SK-N-SH (cell line): ENCODE measurements at regions not wholly inside any gene's neighbourhood (a gene's known extent, or its start where the extent isn't known, plus 50 kb on each side); places are given as distances from the start of the nearest gene placed in this dataset.
"Not testable (repeated sequence)": the region's sequence is repeated elsewhere in the genome, so short reads cannot be mapped to it uniquely, and the experiment has no call there.

Experiments used
- CTCF ChIA-PET: fragments of 300-600, 350-600 bp; formaldehyde crosslinking; extraction: SDS; loops from one replicate; lab custom pipeline; 2021; lab: Yijun Ruan, JAX
- POLR2A ChIA-PET: fragments of 350-600 bp; sonication (Branson Sonifier 250); formaldehyde crosslinking; extraction: SDS; loops from one replicate; lab custom pipeline; 2020; ENCODE audit warnings: antibody characterized with exemption, inconsistent platforms; lab: Yijun Ruan, JAX
- DNase-seq: peaks from one replicate; pipeline ENCODE4 v3.0.0; 2012
- H2AFZ ChIP-seq: fragments of 200-600 bp; sonication (generic); 2 replicates; pipeline ENCODE4 v1.8.1; 2016; ENCODE audit warnings: antibody characterized with exemption, mild to moderate bottlenecking, low read depth
- H3F3A ChIP-seq: fragments of 200-600 bp; sonication (generic); replicated peaks from 2 replicates; pipeline ENCODE3; 2016; ENCODE audit warnings: antibody characterized with exemption, mild to moderate bottlenecking; ENCODE audit not compliant: insufficient read depth
- H3K27ac ChIP-seq, 2 experiments: fragments of 200-500 bp in 1 of 2; fragments of 200-600 bp in 1 of 2; sonication (Bioruptor generic) in 1 of 2; sonication (generic), shearing (Covaris generic) in 1 of 2; 2 replicates each; pipeline versions ENCODE4 v1.5.1 to v1.6.1; 2014 to 2016; ENCODE audit warnings: low read depth in 2 of 2, inconsistent platforms in 1 of 2, low read length in 1 of 2, mild to moderate bottlenecking in 1 of 2, mixed read lengths in 1 of 2
- H3K27me3 ChIP-seq: fragments of 200-600 bp; sonication (generic), shearing (Covaris generic); 2 replicates; pipeline ENCODE4 v1.6.1; 2016; ENCODE audit warnings: mixed run types; ENCODE audit not compliant: insufficient read depth
- H3K36me3 ChIP-seq, 2 experiments: fragments of 200-500 bp in 1 of 2; fragments of 200-600 bp in 1 of 2; sonication (Bioruptor generic) in 1 of 2; sonication (generic) in 1 of 2; replicated peaks in 1 of 2; 2 replicates each; pipeline versions ENCODE3 to v1.5.1; 2014 to 2016; ENCODE audit warnings: low read length in 1 of 2, mild to moderate bottlenecking in 1 of 2; ENCODE audit not compliant: insufficient read depth in 2 of 2, control insufficient read depth in 1 of 2
- H3K4me1 ChIP-seq, 2 experiments: fragments of 200-500 bp in 1 of 2; fragments of 200-600 bp in 1 of 2; sonication (Bioruptor generic) in 1 of 2; sonication (generic), shearing (Covaris generic) in 1 of 2; 2 replicates each; pipeline versions ENCODE4 v1.5.1 to v1.6.1; 2014 to 2016; ENCODE audit warnings: low read depth in 1 of 2, low read length in 1 of 2, mixed run types in 1 of 2; ENCODE audit not compliant: insufficient read depth in 2 of 2, control insufficient read depth in 1 of 2
- H3K4me2 ChIP-seq: fragments of 200-600 bp; sonication (generic), shearing (Covaris generic); 2 replicates; pipeline ENCODE4 v1.6.1; 2017; ENCODE audit warnings: mixed run types
- H3K4me3 ChIP-seq, 2 experiments: fragments of 200-500 bp in 1 of 2; fragments of 200-600 bp in 1 of 2; sonication (Bioruptor generic) in 1 of 2; sonication (generic), shearing (Covaris generic) in 1 of 2; 2 replicates each; pipeline versions ENCODE4 v1.5.1 to v1.8.1; 2014 to 2016; ENCODE audit warnings: low read depth in 2 of 2, inconsistent platforms in 1 of 2, low read length in 1 of 2, mild to moderate bottlenecking in 1 of 2, mixed read lengths in 1 of 2, moderate library complexity in 1 of 2
- H3K79me2 ChIP-seq: fragments of 200-600 bp; sonication (generic); 2 replicates; pipeline ENCODE4 v1.8.1; 2017; ENCODE audit warnings: mild to moderate bottlenecking; ENCODE audit not compliant: insufficient read depth
- H3K9ac ChIP-seq: fragments of 200-600 bp; sonication (generic); 2 replicates; pipeline ENCODE4 v1.6.1; 2017; ENCODE audit warnings: mixed run types
- H3K9me2 ChIP-seq: fragments of 200-600 bp; sonication (generic); 2 replicates; pipeline ENCODE4 v1.6.1; 2017; ENCODE audit warnings: mixed run types
- H3K9me3 ChIP-seq: fragments of 200-600 bp; sonication (generic); 2 replicates; pipeline ENCODE4 v1.6.1; 2017; ENCODE audit warnings: mixed run types, mild to moderate bottlenecking, moderate library complexity
- H4K20me1 ChIP-seq: fragments of 200-600 bp; sonication (generic); 2 replicates; pipeline ENCODE4 v1.6.1; 2017; ENCODE audit warnings: mild to moderate bottlenecking, mixed run types; ENCODE audit not compliant: insufficient read depth
- ELF1 ChIP-seq: IDR thresholded peaks from 2 replicates; pipeline ENCODE4 v1.4.0; 2012
- EP300 ChIP-seq, 2 experiments: IDR thresholded peaks; 2 replicates each; pipeline versions ENCODE4 v1.4.0 to v1.6.1; 2012; ENCODE audit warnings: borderline replicate concordance in 1 of 2, low read depth in 1 of 2, low read length in 1 of 2
- EZH2phosphoT487 ChIP-seq: fragments of 200-600 bp; sonication (generic); IDR thresholded peaks from 2 replicates; pipeline ENCODE4 v1.6.1; 2017; ENCODE audit warnings: low read depth, mixed run types, mild to moderate bottlenecking, antibody characterized with exemption, moderate library complexity, borderline replicate concordance
- FOSL2 ChIP-seq: IDR thresholded peaks from 2 replicates; pipeline ENCODE4 v1.4.0; 2012; ENCODE audit warnings: low read depth, mild to moderate bottlenecking, moderate library complexity, borderline replicate concordance
- MEF2A ChIP-seq: IDR thresholded peaks from 2 replicates; pipeline ENCODE4 v1.4.0; 2012; ENCODE audit warnings: low read depth, borderline replicate concordance
- REST ChIP-seq: IDR thresholded peaks from 2 replicates; pipeline ENCODE4 v1.6.1; 2012; ENCODE audit warnings: mild to moderate bottlenecking, low read depth, low read length, moderate library complexity
- RXRA ChIP-seq: IDR thresholded peaks from 2 replicates; pipeline ENCODE4 v1.4.0; 2012; ENCODE audit warnings: low read depth, mild to moderate bottlenecking, borderline replicate concordance
- SIN3A ChIP-seq: IDR thresholded peaks from 2 replicates; pipeline ENCODE4 v1.6.1; 2012; ENCODE audit warnings: low read depth, mild to moderate bottlenecking, low read length, moderate library complexity, borderline replicate concordance
- SMC3 ChIP-seq: IDR thresholded peaks from 2 replicates; pipeline ENCODE4 v1.6.1; 2012; ENCODE audit warnings: low read depth, low read length, improper control_type of control experiment
- TEAD4 ChIP-seq: IDR thresholded peaks from 2 replicates; pipeline ENCODE4 v1.4.0; 2012; ENCODE audit warnings: mild to moderate bottlenecking, borderline replicate concordance; ENCODE audit not compliant: insufficient read depth
- USF1 ChIP-seq: IDR thresholded peaks from 2 replicates; pipeline ENCODE4 v1.4.0; 2012; ENCODE audit warnings: low read depth, borderline replicate concordance
- WGBS: methylation state at CpG from one replicate; pipeline ENCODE4 v1.1.6; 2017; ENCODE audit warnings: low lambda C conversion rate; 5-methylcytosine and 5-hydroxymethylcytosine counted together
- TF ChIP-seq, protein P1 (sequence below): IDR thresholded peaks from 2 replicates; pipeline ENCODE4 v1.4.0; 2012; ENCODE audit warnings: low read depth

GRCh38 chr5:60457233-60457632, 242.7 kb downstream of the DEPDC1B start:
- no peak overlapping the region for H3K4me2 ChIP-seq
- no peaks in the 10 kb centered on the region for H3K9me2 ChIP-seq
- DNase-seq: no peak
- no peaks in the 10 kb centered on the region for H3F3A ChIP-seq
- POLR2A ChIA-PET: no interaction called here
- no peak for TF ChIP-seq ELF1
- no peak for TF ChIP-seq MEF2A
- TF ChIP-seq SIN3A: no peak
- TF ChIP-seq REST: no peak
- TF ChIP-seq SMC3: no peak
- no peak overlapping the region for H3K27ac ChIP-seq
- H3K79me2 ChIP-seq: no peaks in the 10 kb centered on the region
- H3K36me3 ChIP-seq: no peaks in the 10 kb centered on the region
- no peaks in the 10 kb centered on the region; a peak in 1 of 4 replicates for H3K4me1 ChIP-seq
- no peaks in the 10 kb centered on the region for H4K20me1 ChIP-seq
- no peak overlapping the region for H3K9ac ChIP-seq
- H3K9me3 ChIP-seq: no peaks in the 10 kb centered on the region
- H3K4me3 ChIP-seq: no peak overlapping the region
- H3K27me3 ChIP-seq: no peaks in the 10 kb centered on the region
- H2AFZ ChIP-seq: no peak overlapping the region
- CTCF ChIA-PET: interaction anchor here (0.7 to 1.1 kb wide), 2 partner anchors 10 to 21 kb away, joined by 3 read pairs; no protein-coding TSS in a partner anchor

DNA sequence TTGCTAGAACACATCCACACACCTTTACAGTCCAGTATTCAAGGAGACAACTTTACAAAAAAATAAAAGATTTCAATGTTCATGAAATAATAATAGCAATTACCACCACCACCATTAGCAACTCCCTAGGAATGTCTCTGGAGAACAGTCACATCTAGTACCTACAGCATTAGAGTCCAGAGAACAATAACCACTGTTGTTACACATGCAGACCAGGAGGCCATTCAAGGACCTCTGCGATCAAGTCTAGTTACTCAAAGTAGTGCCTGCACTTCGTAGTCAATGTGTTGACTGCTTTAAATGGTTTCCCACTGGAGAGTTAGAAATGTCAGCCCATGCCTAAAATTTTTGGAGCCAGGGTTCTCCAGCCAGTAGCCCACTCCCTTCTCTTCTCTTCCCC, 244.4 kb downstream of the DEPDC1B start:
- Histone ChIP-seq H3K27me3 (no peaks in the 10 kb centered on the region), H3K9me2 (no peaks in the 10 kb centered on the region), H3K27ac (no peak overlapping the region), H3K4me2 (no peak overlapping the region), H2AFZ (no peak overlapping the region), H3K9ac (no peak overlapping the region), H3K4me3 (no peak overlapping the region), H3K79me2 (no peaks in the 10 kb centered on the region), H4K20me1 (no peaks in the 10 kb centered on the region), H3K36me3 (no peaks in the 10 kb centered on the region), H3K9me3 (no peaks in the 10 kb centered on the region), H3F3A (no peaks in the 10 kb centered on the region), H3K4me1 (no peaks in the 10 kb centered on the region; a peak in 1 of 4 replicates)
- POLR2A ChIA-PET: no interaction called here
- CTCF ChIA-PET: no interaction called here
- 100% methylated on average over 1 of the region's 2 CpGs for WGBS
- no peak for TF ChIP-seq EP300 (IDR thresholded peaks at IDR 0.05; ENCODE audit: borderline replicate concordance in 1 of 2, low read depth in 1 of 2, low read length in 1 of 2)
- TF ChIP-seq EZH2phosphoT487: no peak
- TF ChIP-seq USF1: no peak
- TF ChIP-seq TEAD4: no peak
- TF ChIP-seq, protein P1, sequence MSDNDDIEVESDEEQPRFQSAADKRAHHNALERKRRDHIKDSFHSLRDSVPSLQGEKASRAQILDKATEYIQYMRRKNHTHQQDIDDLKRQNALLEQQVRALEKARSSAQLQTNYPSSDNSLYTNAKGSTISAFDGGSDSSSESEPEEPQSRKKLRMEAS: no peak
- TF ChIP-seq FOSL2: no peak
- no peak for TF ChIP-seq SIN3A
- no peak for TF ChIP-seq RXRA
- no peak for DNase-seq

- H3K79me2 ChIP-seq, H3K27me3 ChIP-seq, POLR2A ChIA-PET, H3K9ac ChIP-seq, H4K20me1 ChIP-seq, H3K9me2 ChIP-seq, H3K4me3 ChIP-seq, H2AFZ ChIP-seq, H3K27ac ChIP-seq, DNase-seq, CTCF ChIA-PET, H3K4me2 ChIP-seq, H3K9me3 ChIP-seq, H3K4me1 ChIP-seq, H3F3A ChIP-seq, H3K36me3 ChIP-seq: not testable (repeated sequence)
- WGBS: 81% methylated on average over 4 of the region's 4 CpGs
These were observed 245.7 kb downstream of the DEPDC1B start for GRCh38 chr5:60454277-60454676.
